Neural progenitor cell (in vitro differentiated cells): ENCODE measurements at regions not wholly inside any gene's neighbourhood (a gene's known extent, or its start where the extent isn't known, plus 50 kb on each side); places are given as distances from the start of the nearest gene placed in this dataset.

Experiments
- DNase-seq: peaks from one replicate; pipeline ENCODE4 v3.0.0-alpha.2; 2016; ENCODE audit warnings: low spot score
- H2AFZ ChIP-seq: fragments of 200-600 bp; sonication (generic); replicated peaks from 2 replicates; pipeline ENCODE4 v1.6.1; 2016; ENCODE audit warnings: antibody characterized with exemption
- H3F3A ChIP-seq: fragments of 200-600 bp; sonication (generic); 2 replicates; pipeline ENCODE4 v1.6.1; 2016; ENCODE audit warnings: antibody characterized with exemption, low read depth
- H3K27ac ChIP-seq: fragments of 200-600 bp; sonication (generic); 2 replicates; pipeline ENCODE4 v1.5.1; 2016; ENCODE audit warnings: mild to moderate bottlenecking
- H3K27me3 ChIP-seq: fragments of 200-600 bp; sonication (generic); 2 replicates; pipeline ENCODE4 v1.6.1; 2016; ENCODE audit warnings: mild to moderate bottlenecking, moderate library complexity
- H3K36me3 ChIP-seq: fragments of 200-600 bp; sonication (generic); 2 replicates; pipeline ENCODE4 v1.5.1; 2016
- H3K4me1 ChIP-seq: fragments of 200-600 bp; sonication (generic); 2 replicates; pipeline ENCODE4 v1.6.1; 2016; ENCODE audit warnings: mixed run types
- H3K4me2 ChIP-seq: fragments of 200-600 bp; sonication (generic); 2 replicates; pipeline ENCODE4 v1.6.1; 2016
- H3K4me3 ChIP-seq: fragments of 200-600 bp; sonication (generic); 2 replicates; pipeline ENCODE4 v1.5.1; 2016
- H3K79me2 ChIP-seq: fragments of 200-600 bp; sonication (generic); 2 replicates; pipeline ENCODE4 v1.6.1; 2016; ENCODE audit warnings: low read depth
- H3K9ac ChIP-seq: fragments of 200-600 bp; sonication (generic); 2 replicates; pipeline ENCODE4 v1.6.1; 2016
- H3K9me3 ChIP-seq: fragments of 200-600 bp; sonication (generic); 2 replicates; pipeline ENCODE4 v1.5.1; 2016; ENCODE audit warnings: low read depth
- H4K20me1 ChIP-seq: fragments of 200-600 bp; sonication (generic); 2 replicates; pipeline ENCODE4 v1.6.1; 2016; ENCODE audit warnings: low read depth
- H3K27ac Mint-ChIP-seq: 3 replicates; pipeline ENCODE4 v1.8.0; 2021; ENCODE audit warnings: mixed read lengths
- H3K27me3 Mint-ChIP-seq: 2 replicates; pipeline ENCODE4 v1.8.0; 2022; ENCODE audit warnings: low read depth, mild to moderate bottlenecking, inconsistent platforms, moderate library complexity, mixed read lengths; ENCODE audit not compliant: insufficient read depth
- H3K36me3 Mint-ChIP-seq: 3 replicates; pipeline ENCODE4 v1.8.0; 2021; ENCODE audit warnings: mixed read lengths
- H3K4me1 Mint-ChIP-seq: 3 replicates; pipeline ENCODE4 v1.8.0; 2021; ENCODE audit warnings: mixed read lengths
- H3K4me3 Mint-ChIP-seq: 3 replicates; pipeline ENCODE4 v1.8.0; 2021; ENCODE audit warnings: mild to moderate bottlenecking, moderate library complexity, mixed read lengths
- H3K9me3 Mint-ChIP-seq: 3 replicates; pipeline ENCODE4 v1.8.0; 2020; ENCODE audit warnings: mixed read lengths
- CTCF ChIP-seq: fragments of 200-600 bp; sonication (generic); IDR thresholded peaks from 2 replicates; pipeline ENCODE4 v1.5.1; 2017; ENCODE audit warnings: antibody characterized with exemption, mild to moderate bottlenecking
- EZH2 ChIP-seq: fragments of 200-600 bp; sonication (generic); IDR thresholded peaks from 2 replicates; pipeline ENCODE4 v1.6.1; 2017; ENCODE audit warnings: antibody characterized with exemption, mild to moderate bottlenecking, moderate library complexity
- EZH2phosphoT487 ChIP-seq: fragments of 200-600 bp; sonication (generic); IDR thresholded peaks from 2 replicates; pipeline ENCODE4 v1.6.1; 2017; ENCODE audit warnings: antibody characterized with exemption

GRCh38 chr5:175281257-175281656 lies 162.7 kb downstream of the DRD1 start:
- no peak overlapping the region for H3K9ac ChIP-seq
- no peaks in the 10 kb centered on the region for H3K27me3 ChIP-seq
- TF ChIP-seq EZH2, result no peak
- no peak for TF ChIP-seq CTCF
- TF ChIP-seq EZH2phosphoT487, result no peak
- H3K9me3 ChIP-seq, result no peaks in the 10 kb centered on the region
- H3K4me3 ChIP-seq, result no peak overlapping the region
- Mint-ChIP-seq H3K4me1 (no peaks in the 10 kb centered on the region), H3K4me3 (no peak overlapping the region), H3K9me3 (no peaks in the 10 kb centered on the region), H3K36me3 (no peaks in the 10 kb centered on the region), H3K27ac (no peak overlapping the region), H3K27me3 (no peaks in the 10 kb centered on the region)
- H3F3A ChIP-seq, result no peaks in the 10 kb centered on the region
- no peaks in the 10 kb centered on the region for H3K36me3 ChIP-seq
- H3K27ac ChIP-seq, result no peak overlapping the region
- no peaks in the 10 kb centered on the region for H3K4me1 ChIP-seq
- no peak overlapping the region for H2AFZ ChIP-seq
- no peaks in the 10 kb centered on the region for H4K20me1 ChIP-seq
- H3K79me2 ChIP-seq, result no peaks in the 10 kb centered on the region
- no peak for DNase-seq
- H3K4me2 ChIP-seq, result no peak overlapping the region

GRCh38 chr5:175279506-175279905 lies 164.5 kb downstream of the DRD1 start:
- Mint-ChIP-seq H3K27me3 (no peaks in the 10 kb centered on the region), H3K36me3 (no peaks in the 10 kb centered on the region), H3K9me3 (no peaks in the 10 kb centered on the region), H3K4me3 (no peak overlapping the region), H3K4me1 (no peaks in the 10 kb centered on the region), H3K27ac (no peak overlapping the region)
- DNase-seq, result no peak
- no peak overlapping the region for H3K4me2 ChIP-seq
- H3K9ac ChIP-seq, result no peak overlapping the region
- peaks cover 7% of the 10 kb centered on the region for H3K4me1 ChIP-seq
- H3K27me3 ChIP-seq, result no peaks in the 10 kb centered on the region
- no peaks in the 10 kb centered on the region for H3K9me3 ChIP-seq
- H3K79me2 ChIP-seq, result no peaks in the 10 kb centered on the region
- no peaks in the 10 kb centered on the region for H3F3A ChIP-seq
- H3K27ac ChIP-seq, result no peak overlapping the region
- TF ChIP-seq CTCF (no peak), EZH2 (no peak), EZH2phosphoT487 (no peak)
- H2AFZ ChIP-seq, result no peak overlapping the region
- no peak overlapping the region for H3K4me3 ChIP-seq
- H3K36me3 ChIP-seq, result no peaks in the 10 kb centered on the region
- H4K20me1 ChIP-seq, result no peaks in the 10 kb centered on the region

- no peak for DNase-seq
- Histone ChIP-seq H4K20me1 (no peaks in the 10 kb centered on the region), H3K4me2 (no peak overlapping the region), H3K27ac (no peak overlapping the region), H3F3A (peaks cover 7% of the 10 kb centered on the region), H3K9ac (no peak overlapping the region), H3K9me3 (no peaks in the 10 kb centered on the region), H3K79me2 (no peaks in the 10 kb centered on the region), H3K27me3 (no peaks in the 10 kb centered on the region), H3K4me1 (peaks cover 18% of the 10 kb centered on the region), H2AFZ (no peak overlapping the region), H3K36me3 (no peaks in the 10 kb centered on the region), H3K4me3 (no peak overlapping the region)
- peaks cover 5% of the 10 kb centered on the region for H3K27me3 Mint-ChIP-seq
- no peak overlapping the region for H3K27ac Mint-ChIP-seq
- H3K36me3 Mint-ChIP-seq, result no peaks in the 10 kb centered on the region
- TF ChIP-seq CTCF (no peak), EZH2 (no peak), EZH2phosphoT487 (no peak)
- H3K4me1 Mint-ChIP-seq, result no peaks in the 10 kb centered on the region
- no peaks in the 10 kb centered on the region for H3K9me3 Mint-ChIP-seq
- no peak overlapping the region for H3K4me3 Mint-ChIP-seq
Observed at GRCh38 chr5:175275748-175276147, 168.2 kb downstream of the DRD1 start.

- TF ChIP-seq EZH2 (no peak), CTCF (no peak), EZH2phosphoT487 (no peak)
- Histone ChIP-seq H3K4me3 (no peak overlapping the region), H3K27ac (no peak overlapping the region), H3K9ac (no peak overlapping the region), H3K27me3 (no peaks in the 10 kb centered on the region), H3K4me2 (no peak overlapping the region), H2AFZ (no peak overlapping the region), H3K4me1 (peaks cover 18% of the 10 kb centered on the region), H3K36me3 (no peaks in the 10 kb centered on the region), H3K9me3 (no peaks in the 10 kb centered on the region), H3K79me2 (no peaks in the 10 kb centered on the region), H3F3A (peaks cover 7% of the 10 kb centered on the region), H4K20me1 (no peaks in the 10 kb centered on the region)
- DNase-seq, result no peak
- no peak overlapping the region for H3K27ac Mint-ChIP-seq
- peaks cover 5% of the 10 kb centered on the region for H3K27me3 Mint-ChIP-seq
- no peaks in the 10 kb centered on the region for H3K36me3 Mint-ChIP-seq
- H3K9me3 Mint-ChIP-seq, result no peaks in the 10 kb centered on the region
- no peak overlapping the region for H3K4me3 Mint-ChIP-seq
- no peaks in the 10 kb centered on the region for H3K4me1 Mint-ChIP-seq
Observed at GRCh38 chr5:175275097-175275496, 168.9 kb downstream of the DRD1 start.
